T47D (cell line): ENCODE measurements at regions not wholly inside any gene's neighbourhood (a gene's known extent, or its start where the extent isn't known, plus 50 kb on each side); places are given as distances from the start of the nearest gene placed in this dataset.

Source experiments
- DNase-seq, 2 experiments: peaks; one replicate each; pipeline versions ENCODE4 v3.0.0 to v3.0.0-alpha.2; 2011 to 2012; ENCODE audit warnings: low read depth in 1 of 2, low spot score in 1 of 2
- JUND ChIP-seq: IDR thresholded peaks from 2 replicates; pipeline ENCODE4 v1.6.1; 2012; ENCODE audit warnings: low read depth
- in situ Hi-C: cut with HindIII; loops from 2 replicates; pipeline ENCODE4 v1.10.0; 2016; ENCODE audit warnings: low sequenced_read_pairs, low pct_unique_long_range_greater_than_20kb

GRCh38 chr20:60967431-60968316 lies 284.4 kb upstream of the CDH4 start:
- TF ChIP-seq JUND = no peak
- in situ Hi-C loops = no loop called here

GRCh38 chr20:60968853-60969720 lies 283.0 kb upstream of the CDH4 start:
- DNase-seq = no peak
- in situ Hi-C loops = no loop called here
- TF ChIP-seq JUND = no peak

More at GRCh38 chr20:60967431-60968316, 284.4 kb upstream of the CDH4 start:
- no peak for DNase-seq

GRCh38 chr20:60970601-60971000 lies 281.5 kb upstream of the CDH4 start:
- in situ Hi-C loops = no loop called here
- no peak for TF ChIP-seq JUND
- DNase-seq = no peak

DNA sequence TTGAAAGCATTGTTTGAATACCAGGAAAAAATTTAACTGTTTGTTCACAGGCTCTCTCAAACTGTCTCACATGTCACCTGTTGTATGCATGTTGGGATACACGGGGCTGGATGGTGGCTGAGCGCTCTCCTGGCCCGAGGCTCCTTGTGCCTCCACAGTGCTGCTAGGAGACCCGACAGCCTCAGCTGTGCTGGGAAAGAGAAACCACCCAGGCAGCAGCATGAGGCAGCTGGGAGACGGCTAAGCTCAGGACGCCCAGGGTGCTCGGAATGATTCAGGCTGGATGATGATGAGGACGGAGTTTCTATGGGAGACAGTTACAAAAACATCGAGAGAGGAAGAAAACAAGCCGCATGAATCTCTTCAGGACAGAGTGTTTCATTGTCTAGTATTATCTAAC lies 278.0 kb upstream of the CDH4 start:
- in situ Hi-C loops = no loop called here
- TF ChIP-seq JUND = no peak
- no peak for DNase-seq

GRCh38 chr20:60974441-60974945 lies 277.6 kb upstream of the CDH4 start:
- in situ Hi-C loops = no loop called here
- no peak for TF ChIP-seq JUND
- DNase-seq = no peak

GRCh38 chr20:60976139-60976538 lies 275.9 kb upstream of the CDH4 start:
- no peak for TF ChIP-seq JUND
- in situ Hi-C loops = no loop called here
- DNase-seq = no peak

DNA sequence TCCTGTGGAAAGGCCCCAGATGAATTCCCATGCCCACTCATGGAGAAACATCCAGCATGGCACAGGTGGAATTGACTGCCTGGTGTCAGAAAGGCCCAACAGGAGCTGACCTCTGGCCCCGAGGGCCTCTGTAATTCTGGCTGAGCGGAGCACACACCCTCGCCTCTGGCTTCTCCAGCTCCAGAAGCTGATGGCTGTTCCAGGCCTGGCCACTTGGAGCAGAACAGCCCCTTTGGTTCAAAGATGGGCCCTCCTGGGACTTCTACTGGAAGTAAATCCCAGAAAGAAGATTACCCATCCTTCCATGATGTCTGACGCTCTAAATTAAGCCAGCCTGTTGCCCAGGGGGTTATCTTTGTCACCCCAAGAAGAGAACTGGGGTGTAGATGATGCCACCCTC lies 275.1 kb upstream of the CDH4 start:
- in situ Hi-C loops = no loop called here
- TF ChIP-seq JUND = no peak
- no peak for DNase-seq

- no peak for DNase-seq
- in situ Hi-C loops = no loop called here
- TF ChIP-seq JUND = no peak
Measured at GRCh38 chr20:60977901-60978300, 274.2 kb upstream of the CDH4 start.

DNA sequence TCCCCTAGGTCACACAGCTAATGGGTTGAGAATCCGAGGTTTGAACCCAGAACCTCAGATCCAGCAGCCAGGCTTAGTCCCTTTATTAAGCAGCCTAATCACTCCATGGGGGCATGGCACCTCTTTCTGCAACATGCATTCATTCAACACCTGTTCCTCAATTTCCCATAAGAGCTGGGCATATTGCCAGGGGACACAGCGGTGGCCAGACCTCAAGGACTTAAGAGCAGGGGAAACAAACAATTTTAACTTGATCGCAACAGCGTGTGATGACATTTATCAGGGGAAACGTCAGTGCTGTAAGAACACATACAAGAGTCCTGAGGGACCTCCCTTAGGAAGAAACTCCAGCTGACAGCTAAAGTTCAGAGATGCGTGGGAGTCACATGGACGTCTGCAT lies 267.4 kb upstream of the CDH4 start:
- no peak for TF ChIP-seq JUND
- no peak for DNase-seq
- in situ Hi-C loops = no loop called here

- DNase-seq = no peak
- TF ChIP-seq JUND = no peak
- in situ Hi-C loops = no loop called here
Measured at GRCh38 chr20:60986506-60987156, 265.4 kb upstream of the CDH4 start.

DNA sequence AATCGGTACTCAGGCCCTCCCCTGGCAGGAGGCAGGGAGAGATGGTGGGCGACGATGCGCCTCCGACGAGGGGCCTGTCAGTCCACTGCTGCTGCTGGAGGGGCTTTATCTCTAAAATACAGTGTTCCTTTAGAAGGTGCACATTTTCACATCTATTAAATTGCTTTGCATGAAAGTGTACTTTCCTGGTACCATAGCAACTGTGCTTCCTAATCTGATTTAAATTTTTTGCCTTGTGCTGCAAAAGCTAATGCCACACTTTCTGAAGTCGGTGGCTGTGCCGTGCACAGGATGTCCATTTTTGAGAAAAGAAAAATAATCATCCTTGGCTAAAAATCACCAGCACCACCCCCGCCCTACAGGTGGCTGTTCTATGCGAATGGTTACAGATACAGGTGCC lies 262.0 kb upstream of the CDH4 start:
- no peak for TF ChIP-seq JUND
- in situ Hi-C loops = no loop called here
- DNase-seq = no peak

- in situ Hi-C loops = no loop called here
- TF ChIP-seq JUND = no peak
Measured at GRCh38 chr20:60990643-60991042, 261.4 kb upstream of the CDH4 start.

More at GRCh38 chr20:60990643-60991042, 261.4 kb upstream of the CDH4 start:
- no peak for DNase-seq
